ENCODE measurements at regions not wholly inside any gene's neighbourhood (a gene's known extent, or its start where the extent isn't known, plus 50 kb on each side); places are given as distances from the start of the nearest gene placed in this dataset.

DNA sequence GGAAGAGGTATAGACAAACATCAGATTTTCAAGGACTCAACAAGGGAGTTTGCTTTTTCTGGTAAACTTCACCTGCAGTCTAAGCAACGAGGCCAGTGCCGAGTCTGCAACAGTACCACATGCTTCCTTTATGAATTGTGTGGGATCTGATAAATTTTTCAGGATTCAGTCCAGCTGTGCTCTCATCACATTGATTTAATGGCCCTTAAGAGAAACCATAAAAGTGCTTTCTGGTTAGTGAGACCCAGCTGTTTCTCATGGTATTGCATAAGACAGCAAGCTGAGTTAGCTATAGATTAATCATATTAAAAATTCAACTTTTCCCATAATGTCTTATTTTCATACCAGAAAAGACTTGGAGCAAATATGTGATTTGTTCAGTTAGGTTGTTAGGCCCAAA lies 291.4 kb downstream of the CENPW start (continued):
- TF ChIP-seq ZFX (IDR thresholded peaks at IDR 0.05) (no peak), EGR1 (IDR thresholded peaks at IDR 0.05; ENCODE audit: low read depth) (no peak), EZH2phosphoT487 (IDR thresholded peaks at IDR 0.05; ENCODE audit: borderline replicate concordance) (no peak)
- TF ChIP-seq, protein P1, sequence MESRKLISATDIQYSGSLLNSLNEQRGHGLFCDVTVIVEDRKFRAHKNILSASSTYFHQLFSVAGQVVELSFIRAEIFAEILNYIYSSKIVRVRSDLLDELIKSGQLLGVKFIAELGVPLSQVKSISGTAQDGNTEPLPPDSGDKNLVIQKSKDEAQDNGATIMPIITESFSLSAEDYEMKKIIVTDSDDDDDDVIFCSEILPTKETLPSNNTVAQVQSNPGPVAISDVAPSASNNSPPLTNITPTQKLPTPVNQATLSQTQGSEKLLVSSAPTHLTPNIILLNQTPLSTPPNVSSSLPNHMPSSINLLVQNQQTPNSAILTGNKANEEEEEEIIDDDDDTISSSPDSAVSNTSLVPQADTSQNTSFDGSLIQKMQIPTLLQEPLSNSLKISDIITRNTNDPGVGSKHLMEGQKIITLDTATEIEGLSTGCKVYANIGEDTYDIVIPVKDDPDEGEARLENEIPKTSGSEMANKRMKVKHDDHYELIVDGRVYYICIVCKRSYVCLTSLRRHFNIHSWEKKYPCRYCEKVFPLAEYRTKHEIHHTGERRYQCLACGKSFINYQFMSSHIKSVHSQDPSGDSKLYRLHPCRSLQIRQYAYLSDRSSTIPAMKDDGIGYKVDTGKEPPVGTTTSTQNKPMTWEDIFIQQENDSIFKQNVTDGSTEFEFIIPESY (IDR thresholded peaks at IDR 0.05; ENCODE audit: extremely low read depth, insufficient replicate concordance, low read length) = no peak

DNA sequence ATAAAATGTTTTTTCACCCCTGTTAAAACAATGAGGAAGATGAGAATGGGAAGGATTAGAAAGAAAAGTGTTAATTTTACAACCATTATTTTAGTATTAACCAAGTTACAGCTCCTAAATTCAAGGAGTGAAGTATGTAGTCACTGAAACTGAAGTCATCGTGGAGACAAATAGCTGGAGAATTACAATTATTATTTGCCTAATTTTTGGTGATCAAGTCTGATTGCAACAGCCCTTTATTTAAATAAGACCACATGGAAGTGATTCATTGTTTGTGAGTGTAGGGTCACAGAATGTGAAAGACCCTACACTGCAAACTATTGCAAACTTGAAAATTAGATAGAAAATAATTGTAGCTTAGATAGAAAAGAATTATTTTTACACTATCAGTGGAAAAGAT lies 292.4 kb downstream of the CENPW start:
- Histone ChIP-seq H3K9me3 (ENCODE audit: control insufficient read depth in 1 of 2, insufficient read depth in 1 of 2, low read depth in 1 of 2, low read length in 2 of 2) (no peaks in the 10 kb centered on the region), H3K4me1 (ENCODE audit: control insufficient read depth in 1 of 2, insufficient read depth in 2 of 2, low read length in 2 of 2) (no peaks in the 10 kb centered on the region), H3K36me3 (ENCODE audit: control insufficient read depth in 1 of 2, insufficient read depth in 2 of 2, low read length in 2 of 2) (no peaks in the 10 kb centered on the region), H4K20me1 (ENCODE audit: insufficient read depth) (no peaks in the 10 kb centered on the region), H2AFZ (ENCODE audit: low read depth, low read length, poor library complexity, severe bottlenecking) (no peak overlapping the region), H3K79me2 (ENCODE audit: insufficient read depth, low read length) (no peaks in the 10 kb centered on the region), H3K4me2 (ENCODE audit: low read length) (no peak overlapping the region), H3K27me3 (ENCODE audit: insufficient read depth, low read length) (no peaks in the 10 kb centered on the region), H3K4me3 (replicated peaks in 1 of 2; ENCODE audit: low read depth in 1 of 2, low read length in 2 of 2) (no peak overlapping the region), H3K27ac (ENCODE audit: low read depth, low read length) (no peak overlapping the region), H3K9me2 (ENCODE audit: insufficient read depth) (no peaks in the 10 kb centered on the region), H3K9ac (ENCODE audit: low read length) (no peak overlapping the region)
- intact Hi-C loops (cut with micrococcal nuclease) = no loop called here
- POLR2A ChIA-PET = no interaction called here
- RAD21 ChIA-PET (ENCODE audit: low non-redundant PET in 1 of 2, low total read pairs in 2 of 2, uncharacterized antibody in 2 of 2, unreplicated experiment in 2 of 2) = no interaction called here
- DNase-seq (ENCODE audit: low read depth, low spot score) (no peak), ATAC-seq (no peak)
- BruUV-seq (replicated peaks) = no TSS peak
- CTCF ChIA-PET = no interaction called here
- TF ChIP-seq, protein P2, sequence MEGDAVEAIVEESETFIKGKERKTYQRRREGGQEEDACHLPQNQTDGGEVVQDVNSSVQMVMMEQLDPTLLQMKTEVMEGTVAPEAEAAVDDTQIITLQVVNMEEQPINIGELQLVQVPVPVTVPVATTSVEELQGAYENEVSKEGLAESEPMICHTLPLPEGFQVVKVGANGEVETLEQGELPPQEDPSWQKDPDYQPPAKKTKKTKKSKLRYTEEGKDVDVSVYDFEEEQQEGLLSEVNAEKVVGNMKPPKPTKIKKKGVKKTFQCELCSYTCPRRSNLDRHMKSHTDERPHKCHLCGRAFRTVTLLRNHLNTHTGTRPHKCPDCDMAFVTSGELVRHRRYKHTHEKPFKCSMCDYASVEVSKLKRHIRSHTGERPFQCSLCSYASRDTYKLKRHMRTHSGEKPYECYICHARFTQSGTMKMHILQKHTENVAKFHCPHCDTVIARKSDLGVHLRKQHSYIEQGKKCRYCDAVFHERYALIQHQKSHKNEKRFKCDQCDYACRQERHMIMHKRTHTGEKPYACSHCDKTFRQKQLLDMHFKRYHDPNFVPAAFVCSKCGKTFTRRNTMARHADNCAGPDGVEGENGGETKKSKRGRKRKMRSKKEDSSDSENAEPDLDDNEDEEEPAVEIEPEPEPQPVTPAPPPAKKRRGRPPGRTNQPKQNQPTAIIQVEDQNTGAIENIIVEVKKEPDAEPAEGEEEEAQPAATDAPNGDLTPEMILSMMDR (IDR thresholded peaks at IDR 0.05 in 2 of 3, conservative IDR thresholded peaks at IDR 0.05 in 1 of 3; ENCODE audit: borderline replicate concordance in 1 of 3, insufficient read depth in 1 of 3, low read depth in 2 of 3, low read length in 2 of 3) = no peak
- TF ChIP-seq JUND (IDR thresholded peaks at IDR 0.05) (no peak), RAD21 (IDR thresholded peaks at IDR 0.05; ENCODE audit: low read depth) (no peak), TCF7L2 (IDR thresholded peaks at IDR 0.05; ENCODE audit: borderline replicate concordance, extremely low read depth, insufficient read depth, insufficient read length) (no peak), SP1 (IDR thresholded peaks at IDR 0.05; ENCODE audit: low read depth) (no peak), SIN3A (IDR thresholded peaks at IDR 0.05; ENCODE audit: low read depth) (no peak), YY1 (IDR thresholded peaks at IDR 0.05; ENCODE audit: extremely low read depth, insufficient replicate concordance, low read depth, low read length) (no peak), FOSL1 (IDR thresholded peaks at IDR 0.05; ENCODE audit: low read depth) (no peak), ELF1 (IDR thresholded peaks at IDR 0.05; ENCODE audit: borderline replicate concordance, low read depth) (no peak), CEBPB (IDR thresholded peaks at IDR 0.05; ENCODE audit: low read depth) (no peak), POLR2AphosphoS5 (IDR thresholded peaks at IDR 0.05; ENCODE audit: low read depth, low read length) (no peak), SRF (IDR thresholded peaks at IDR 0.05; ENCODE audit: low read depth) (no peak), ZFX (IDR thresholded peaks at IDR 0.05) (no peak)
- TF ChIP-seq, protein P1 (IDR thresholded peaks at IDR 0.05; ENCODE audit: extremely low read depth, insufficient replicate concordance, low read length) = no peak
- TF ChIP-seq, protein P3, sequence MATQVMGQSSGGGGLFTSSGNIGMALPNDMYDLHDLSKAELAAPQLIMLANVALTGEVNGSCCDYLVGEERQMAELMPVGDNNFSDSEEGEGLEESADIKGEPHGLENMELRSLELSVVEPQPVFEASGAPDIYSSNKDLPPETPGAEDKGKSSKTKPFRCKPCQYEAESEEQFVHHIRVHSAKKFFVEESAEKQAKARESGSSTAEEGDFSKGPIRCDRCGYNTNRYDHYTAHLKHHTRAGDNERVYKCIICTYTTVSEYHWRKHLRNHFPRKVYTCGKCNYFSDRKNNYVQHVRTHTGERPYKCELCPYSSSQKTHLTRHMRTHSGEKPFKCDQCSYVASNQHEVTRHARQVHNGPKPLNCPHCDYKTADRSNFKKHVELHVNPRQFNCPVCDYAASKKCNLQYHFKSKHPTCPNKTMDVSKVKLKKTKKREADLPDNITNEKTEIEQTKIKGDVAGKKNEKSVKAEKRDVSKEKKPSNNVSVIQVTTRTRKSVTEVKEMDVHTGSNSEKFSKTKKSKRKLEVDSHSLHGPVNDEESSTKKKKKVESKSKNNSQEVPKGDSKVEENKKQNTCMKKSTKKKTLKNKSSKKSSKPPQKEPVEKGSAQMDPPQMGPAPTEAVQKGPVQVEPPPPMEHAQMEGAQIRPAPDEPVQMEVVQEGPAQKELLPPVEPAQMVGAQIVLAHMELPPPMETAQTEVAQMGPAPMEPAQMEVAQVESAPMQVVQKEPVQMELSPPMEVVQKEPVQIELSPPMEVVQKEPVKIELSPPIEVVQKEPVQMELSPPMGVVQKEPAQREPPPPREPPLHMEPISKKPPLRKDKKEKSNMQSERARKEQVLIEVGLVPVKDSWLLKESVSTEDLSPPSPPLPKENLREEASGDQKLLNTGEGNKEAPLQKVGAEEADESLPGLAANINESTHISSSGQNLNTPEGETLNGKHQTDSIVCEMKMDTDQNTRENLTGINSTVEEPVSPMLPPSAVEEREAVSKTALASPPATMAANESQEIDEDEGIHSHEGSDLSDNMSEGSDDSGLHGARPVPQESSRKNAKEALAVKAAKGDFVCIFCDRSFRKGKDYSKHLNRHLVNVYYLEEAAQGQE (IDR thresholded peaks at IDR 0.05; ENCODE audit: low read depth) = no peak
